HepG2 (cell line): ENCODE measurements at regions not wholly inside any gene's neighbourhood (a gene's known extent, or its start where the extent isn't known, plus 50 kb on each side); places are given as distances from the start of the nearest gene placed in this dataset.

Experiments
- DR1 ChIP-seq: sonication (generic); formaldehyde crosslinking; IDR thresholded peaks from 2 replicates; pipeline ENCODE4 v1.8.0; 2021; ENCODE audit warnings: mild to moderate bottlenecking, missing genetic modification reagents, inconsistent platforms
- HOXA9 ChIP-seq: sonication (generic); formaldehyde crosslinking; IDR thresholded peaks from 2 replicates; pipeline ENCODE4 v1.8.1; 2022; ENCODE audit warnings: missing genetic modification reagents, mild to moderate bottlenecking, moderate library complexity, borderline replicate concordance
- MEIS2 ChIP-seq: sonication (generic); formaldehyde crosslinking; IDR thresholded peaks from 2 replicates; pipeline ENCODE4 v1.9.0; 2021; ENCODE audit warnings: mild to moderate bottlenecking, missing genetic modification reagents
- POLR2A ChIP-seq, 2 experiments: IDR thresholded peaks; 2 replicates each; pipeline ENCODE4 v1.6.1; 2011; ENCODE audit warnings: low read depth in 2 of 2, low read length in 2 of 2, mild to moderate bottlenecking in 1 of 2, moderate library complexity in 1 of 2; ENCODE audit not compliant: insufficient read depth in 1 of 2
- SIX1 ChIP-seq: sonication (generic); formaldehyde crosslinking; IDR thresholded peaks from 2 replicates; pipeline ENCODE4 v1.4.0; 2020; ENCODE audit warnings: missing genetic modification reagents, borderline replicate concordance
- SP1 ChIP-seq, 2 experiments: fragments of 450-650 bp in 1 of 2; sonication (generic) in 1 of 2; formaldehyde crosslinking in 1 of 2; IDR thresholded peaks; 2 replicates each; pipeline versions ENCODE4 v1.4.0 to v1.6.1; 2016 to 2020; ENCODE audit warnings: missing genetic modification reagents in 1 of 2
- SP4 ChIP-seq: sonication (generic); formaldehyde crosslinking; IDR thresholded peaks from 2 replicates; pipeline ENCODE4 v1.8.1; 2023; ENCODE audit warnings: mild to moderate bottlenecking, missing genetic modification reagents
- ZMYM4 ChIP-seq: sonication (generic); formaldehyde crosslinking; IDR thresholded peaks from 2 replicates; pipeline ENCODE4 v1.8.1; 2023; ENCODE audit warnings: mild to moderate bottlenecking, missing genetic modification reagents
- TF ChIP-seq, protein P1 (sequence below): sonication (generic); formaldehyde crosslinking; IDR thresholded peaks from 2 replicates; pipeline ENCODE4 v1.4.0; 2020; ENCODE audit warnings: mild to moderate bottlenecking, missing genetic modification reagents
- TF ChIP-seq, protein P2 (sequence below): sonication (generic); IDR thresholded peaks from 2 replicates; pipeline ENCODE4 v1.6.1; 2016; ENCODE audit warnings: low read depth, borderline replicate concordance
- TF ChIP-seq, protein P3 (sequence below): sonication (generic); formaldehyde crosslinking; IDR thresholded peaks from 2 replicates; pipeline ENCODE4 v1.4.0; 2020; ENCODE audit warnings: low read depth, mild to moderate bottlenecking, missing genetic modification reagents
- TF ChIP-seq, protein P4 (sequence below): sonication (generic); formaldehyde crosslinking; IDR thresholded peaks from 2 replicates; pipeline ENCODE4 v1.5.0; 2020; ENCODE audit warnings: mild to moderate bottlenecking, missing genetic modification reagents, moderate library complexity
- TF ChIP-seq, protein P5 (sequence below): sonication (generic); formaldehyde crosslinking; IDR thresholded peaks from 2 replicates; pipeline ENCODE4 v1.4.0; 2020; ENCODE audit warnings: missing genetic modification reagents

DNA sequence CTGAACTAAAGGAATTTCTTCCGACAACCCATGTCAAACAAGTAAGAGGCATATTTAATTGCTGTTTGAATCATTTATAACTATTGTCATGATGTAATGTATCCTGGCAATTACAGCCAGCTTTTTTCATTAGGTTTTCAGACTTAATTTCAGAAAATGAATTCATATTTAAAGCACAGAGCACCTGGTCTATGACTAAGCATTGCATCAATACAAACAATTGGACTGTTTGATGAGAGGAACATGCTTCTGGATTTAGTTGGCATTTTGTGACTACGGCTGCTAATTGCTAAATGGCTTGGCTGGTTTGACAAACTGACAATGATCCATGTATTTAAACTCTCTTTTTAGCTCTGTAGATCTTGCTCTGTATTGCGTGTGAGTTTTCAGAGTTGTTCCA lies 853.4 kb downstream of the NCAM2 start:
- TF ChIP-seq SP1 (IDR thresholded peaks at IDR 0.05) (no peak), SP1 (CRISPR knock-in tag; IDR thresholded peaks at IDR 0.05) (no peak), POLR2A (IDR thresholded peaks at IDR 0.05; ENCODE audit: insufficient read depth in 1 of 2, low read depth in 2 of 2, low read length in 2 of 2) (no peak), ZMYM4 (CRISPR knock-in tag) (no peak), DR1 (CRISPR knock-in tag) (no peak), HOXA9 (no peak), MEIS2 (CRISPR knock-in tag) (no peak), SIX1 (CRISPR knock-in tag) (no peak), SP4 (CRISPR knock-in tag) (no peak)
- TF ChIP-seq, protein P1, sequence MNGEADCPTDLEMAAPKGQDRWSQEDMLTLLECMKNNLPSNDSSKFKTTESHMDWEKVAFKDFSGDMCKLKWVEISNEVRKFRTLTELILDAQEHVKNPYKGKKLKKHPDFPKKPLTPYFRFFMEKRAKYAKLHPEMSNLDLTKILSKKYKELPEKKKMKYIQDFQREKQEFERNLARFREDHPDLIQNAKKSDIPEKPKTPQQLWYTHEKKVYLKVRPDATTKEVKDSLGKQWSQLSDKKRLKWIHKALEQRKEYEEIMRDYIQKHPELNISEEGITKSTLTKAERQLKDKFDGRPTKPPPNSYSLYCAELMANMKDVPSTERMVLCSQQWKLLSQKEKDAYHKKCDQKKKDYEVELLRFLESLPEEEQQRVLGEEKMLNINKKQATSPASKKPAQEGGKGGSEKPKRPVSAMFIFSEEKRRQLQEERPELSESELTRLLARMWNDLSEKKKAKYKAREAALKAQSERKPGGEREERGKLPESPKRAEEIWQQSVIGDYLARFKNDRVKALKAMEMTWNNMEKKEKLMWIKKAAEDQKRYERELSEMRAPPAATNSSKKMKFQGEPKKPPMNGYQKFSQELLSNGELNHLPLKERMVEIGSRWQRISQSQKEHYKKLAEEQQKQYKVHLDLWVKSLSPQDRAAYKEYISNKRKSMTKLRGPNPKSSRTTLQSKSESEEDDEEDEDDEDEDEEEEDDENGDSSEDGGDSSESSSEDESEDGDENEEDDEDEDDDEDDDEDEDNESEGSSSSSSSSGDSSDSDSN (CRISPR knock-in tag), result no peak
- TF ChIP-seq, protein P2, sequence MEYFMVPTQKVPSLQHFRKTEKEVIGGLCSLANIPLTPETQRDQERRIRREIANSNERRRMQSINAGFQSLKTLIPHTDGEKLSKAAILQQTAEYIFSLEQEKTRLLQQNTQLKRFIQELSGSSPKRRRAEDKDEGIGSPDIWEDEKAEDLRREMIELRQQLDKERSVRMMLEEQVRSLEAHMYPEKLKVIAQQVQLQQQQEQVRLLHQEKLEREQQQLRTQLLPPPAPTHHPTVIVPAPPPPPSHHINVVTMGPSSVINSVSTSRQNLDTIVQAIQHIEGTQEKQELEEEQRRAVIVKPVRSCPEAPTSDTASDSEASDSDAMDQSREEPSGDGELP, result no peak
- TF ChIP-seq, protein P3, sequence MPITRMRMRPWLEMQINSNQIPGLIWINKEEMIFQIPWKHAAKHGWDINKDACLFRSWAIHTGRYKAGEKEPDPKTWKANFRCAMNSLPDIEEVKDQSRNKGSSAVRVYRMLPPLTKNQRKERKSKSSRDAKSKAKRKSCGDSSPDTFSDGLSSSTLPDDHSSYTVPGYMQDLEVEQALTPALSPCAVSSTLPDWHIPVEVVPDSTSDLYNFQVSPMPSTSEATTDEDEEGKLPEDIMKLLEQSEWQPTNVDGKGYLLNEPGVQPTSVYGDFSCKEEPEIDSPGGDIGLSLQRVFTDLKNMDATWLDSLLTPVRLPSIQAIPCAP (CRISPR knock-in tag), result no peak
- TF ChIP-seq, protein P4, sequence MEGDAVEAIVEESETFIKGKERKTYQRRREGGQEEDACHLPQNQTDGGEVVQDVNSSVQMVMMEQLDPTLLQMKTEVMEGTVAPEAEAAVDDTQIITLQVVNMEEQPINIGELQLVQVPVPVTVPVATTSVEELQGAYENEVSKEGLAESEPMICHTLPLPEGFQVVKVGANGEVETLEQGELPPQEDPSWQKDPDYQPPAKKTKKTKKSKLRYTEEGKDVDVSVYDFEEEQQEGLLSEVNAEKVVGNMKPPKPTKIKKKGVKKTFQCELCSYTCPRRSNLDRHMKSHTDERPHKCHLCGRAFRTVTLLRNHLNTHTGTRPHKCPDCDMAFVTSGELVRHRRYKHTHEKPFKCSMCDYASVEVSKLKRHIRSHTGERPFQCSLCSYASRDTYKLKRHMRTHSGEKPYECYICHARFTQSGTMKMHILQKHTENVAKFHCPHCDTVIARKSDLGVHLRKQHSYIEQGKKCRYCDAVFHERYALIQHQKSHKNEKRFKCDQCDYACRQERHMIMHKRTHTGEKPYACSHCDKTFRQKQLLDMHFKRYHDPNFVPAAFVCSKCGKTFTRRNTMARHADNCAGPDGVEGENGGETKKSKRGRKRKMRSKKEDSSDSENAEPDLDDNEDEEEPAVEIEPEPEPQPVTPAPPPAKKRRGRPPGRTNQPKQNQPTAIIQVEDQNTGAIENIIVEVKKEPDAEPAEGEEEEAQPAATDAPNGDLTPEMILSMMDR (CRISPR knock-in tag), result no peak
- TF ChIP-seq, protein P5, sequence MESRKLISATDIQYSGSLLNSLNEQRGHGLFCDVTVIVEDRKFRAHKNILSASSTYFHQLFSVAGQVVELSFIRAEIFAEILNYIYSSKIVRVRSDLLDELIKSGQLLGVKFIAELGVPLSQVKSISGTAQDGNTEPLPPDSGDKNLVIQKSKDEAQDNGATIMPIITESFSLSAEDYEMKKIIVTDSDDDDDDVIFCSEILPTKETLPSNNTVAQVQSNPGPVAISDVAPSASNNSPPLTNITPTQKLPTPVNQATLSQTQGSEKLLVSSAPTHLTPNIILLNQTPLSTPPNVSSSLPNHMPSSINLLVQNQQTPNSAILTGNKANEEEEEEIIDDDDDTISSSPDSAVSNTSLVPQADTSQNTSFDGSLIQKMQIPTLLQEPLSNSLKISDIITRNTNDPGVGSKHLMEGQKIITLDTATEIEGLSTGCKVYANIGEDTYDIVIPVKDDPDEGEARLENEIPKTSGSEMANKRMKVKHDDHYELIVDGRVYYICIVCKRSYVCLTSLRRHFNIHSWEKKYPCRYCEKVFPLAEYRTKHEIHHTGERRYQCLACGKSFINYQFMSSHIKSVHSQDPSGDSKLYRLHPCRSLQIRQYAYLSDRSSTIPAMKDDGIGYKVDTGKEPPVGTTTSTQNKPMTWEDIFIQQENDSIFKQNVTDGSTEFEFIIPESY (CRISPR knock-in tag), result no peak
